ENCODE measurements at regions not wholly inside any gene's neighbourhood (a gene's known extent, or its start where the extent isn't known, plus 50 kb on each side); places are given as distances from the start of the nearest gene placed in this dataset.

DNA sequence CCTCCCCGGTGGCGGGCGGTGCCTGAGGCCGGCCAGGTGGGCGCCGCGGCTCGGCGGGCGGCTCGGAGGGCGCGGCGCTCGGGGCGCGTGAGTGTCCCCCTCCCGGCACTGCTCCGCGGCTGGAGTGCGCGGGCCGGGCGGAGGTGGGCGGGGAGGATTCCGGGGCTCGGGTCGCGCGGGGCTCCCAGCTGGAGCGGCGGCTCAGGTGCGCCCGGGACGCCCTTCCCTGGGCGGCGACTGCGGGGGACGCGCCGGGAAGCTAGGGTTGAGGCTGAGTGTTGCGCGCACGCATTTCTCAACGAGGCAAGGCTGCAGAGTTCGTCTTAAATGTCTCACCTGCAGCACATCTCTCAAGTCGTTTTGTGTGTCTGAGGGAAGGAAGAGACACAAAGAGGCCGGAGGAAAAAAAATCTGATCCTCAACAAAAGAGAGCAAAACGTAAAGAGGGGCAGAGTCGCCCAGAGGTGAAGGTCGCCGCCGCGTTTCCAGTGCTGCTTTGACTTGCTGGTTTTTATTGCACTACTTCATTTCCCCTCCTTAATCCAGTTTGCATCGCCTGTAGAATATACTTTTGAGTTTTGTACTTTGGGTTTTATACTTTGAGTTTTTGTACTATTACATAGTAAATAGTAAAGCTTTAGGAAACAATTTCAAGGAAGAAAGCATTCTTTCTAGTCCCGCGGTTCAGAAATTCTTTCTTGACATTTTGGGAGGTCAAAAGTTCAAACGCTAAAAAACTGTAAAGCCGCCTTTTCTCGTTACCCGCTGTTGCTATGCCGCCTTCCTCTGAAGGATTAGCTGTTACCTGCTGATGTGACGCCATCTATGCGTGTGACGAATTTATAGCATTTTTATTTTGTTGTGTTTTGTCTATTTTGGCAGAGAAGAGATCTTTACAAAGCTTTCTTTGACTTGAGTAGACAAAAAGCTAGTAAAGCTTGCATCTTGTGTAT lies 106.5 kb upstream of the STOX2 start:
- no peak overlapping the region for H3K9ac ChIP-seq
- peak overlapping the region; percentile 83 for H3K4me2 ChIP-seq
- Mint-ChIP-seq H3K4me3 (peak overlapping the region; percentile 87), H3K36me3 (peaks cover 5% of the 10 kb centered on the region), H3K27me3 (ENCODE audit: insufficient read depth, low read depth) (peaks cover 44% of the 10 kb centered on the region), H3K27ac (no peak overlapping the region), H3K4me1 (peaks cover 27% of the 10 kb centered on the region), H3K9me3 (peaks cover 18% of the 10 kb centered on the region)
- peak; percentile 67 for DNase-seq (ENCODE audit: low spot score)
- peaks cover 19% of the 10 kb centered on the region for H4K20me1 ChIP-seq (ENCODE audit: low read depth)
- H3K4me1 ChIP-seq: peaks cover 9% of the 10 kb centered on the region
- TF ChIP-seq EZH2 (IDR thresholded peaks at IDR 0.05): peak; percentile 36
- TF ChIP-seq EZH2phosphoT487 (IDR thresholded peaks at IDR 0.05): peak; percentile 70
- TF ChIP-seq, protein P1, sequence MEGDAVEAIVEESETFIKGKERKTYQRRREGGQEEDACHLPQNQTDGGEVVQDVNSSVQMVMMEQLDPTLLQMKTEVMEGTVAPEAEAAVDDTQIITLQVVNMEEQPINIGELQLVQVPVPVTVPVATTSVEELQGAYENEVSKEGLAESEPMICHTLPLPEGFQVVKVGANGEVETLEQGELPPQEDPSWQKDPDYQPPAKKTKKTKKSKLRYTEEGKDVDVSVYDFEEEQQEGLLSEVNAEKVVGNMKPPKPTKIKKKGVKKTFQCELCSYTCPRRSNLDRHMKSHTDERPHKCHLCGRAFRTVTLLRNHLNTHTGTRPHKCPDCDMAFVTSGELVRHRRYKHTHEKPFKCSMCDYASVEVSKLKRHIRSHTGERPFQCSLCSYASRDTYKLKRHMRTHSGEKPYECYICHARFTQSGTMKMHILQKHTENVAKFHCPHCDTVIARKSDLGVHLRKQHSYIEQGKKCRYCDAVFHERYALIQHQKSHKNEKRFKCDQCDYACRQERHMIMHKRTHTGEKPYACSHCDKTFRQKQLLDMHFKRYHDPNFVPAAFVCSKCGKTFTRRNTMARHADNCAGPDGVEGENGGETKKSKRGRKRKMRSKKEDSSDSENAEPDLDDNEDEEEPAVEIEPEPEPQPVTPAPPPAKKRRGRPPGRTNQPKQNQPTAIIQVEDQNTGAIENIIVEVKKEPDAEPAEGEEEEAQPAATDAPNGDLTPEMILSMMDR (IDR thresholded peaks at IDR 0.05): no peak
- no peaks in the 10 kb centered on the region for H3K79me2 ChIP-seq (ENCODE audit: low read depth)
- H2AFZ ChIP-seq (replicated peaks): no peak overlapping the region
- H3K27ac ChIP-seq: no peak overlapping the region
- peaks cover 8% of the 10 kb centered on the region for H3F3A ChIP-seq (ENCODE audit: low read depth)
- peaks cover 82% of the 10 kb centered on the region for H3K27me3 ChIP-seq
- H3K4me3 ChIP-seq: peak overlapping the region; percentile 52
- no peaks in the 10 kb centered on the region for H3K36me3 ChIP-seq
- H3K9me3 ChIP-seq (ENCODE audit: low read depth): no peaks in the 10 kb centered on the region

DNA sequence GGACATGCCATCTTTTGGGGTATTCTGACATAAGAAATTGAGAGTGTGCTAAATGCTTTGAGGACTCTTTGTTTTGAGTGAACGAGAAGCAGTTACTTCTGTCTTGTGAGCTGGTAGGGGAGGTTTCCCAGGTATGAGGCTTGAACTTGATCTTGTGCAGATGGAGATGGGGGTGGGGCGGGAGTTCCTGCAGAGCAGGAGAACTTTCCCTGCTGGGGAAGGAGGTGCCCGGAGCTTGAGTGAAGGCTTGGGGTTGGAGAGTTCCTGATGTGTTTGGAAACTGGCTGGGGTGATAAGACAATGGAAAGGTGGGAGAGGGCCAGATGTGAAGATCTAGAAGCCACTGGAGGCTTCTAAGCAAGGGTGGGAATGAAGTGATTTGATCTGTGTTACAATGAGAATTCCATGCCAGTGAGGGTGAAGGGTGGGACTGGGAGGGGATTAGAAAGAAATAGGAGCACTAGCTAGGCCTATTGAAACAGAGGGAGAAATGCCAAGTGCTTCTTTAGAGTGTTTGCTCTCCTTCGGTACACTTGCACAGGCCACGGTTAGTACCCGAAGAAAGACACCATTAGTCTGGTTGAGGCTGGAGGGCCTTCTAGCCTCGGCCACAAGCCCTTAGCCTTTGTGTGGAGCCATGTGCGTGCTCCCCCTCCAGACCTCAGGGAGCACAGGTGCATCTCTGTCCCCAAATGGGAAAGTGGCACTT lies 103.5 kb upstream of the STOX2 start:
- Histone ChIP-seq H3K36me3 (no peaks in the 10 kb centered on the region), H2AFZ (replicated peaks) (no peak overlapping the region), H3K4me3 (no peak overlapping the region), H4K20me1 (ENCODE audit: low read depth) (peaks cover 19% of the 10 kb centered on the region), H3K9me3 (ENCODE audit: low read depth) (no peaks in the 10 kb centered on the region), H3K9ac (no peak overlapping the region), H3K27me3 (peaks cover 58% of the 10 kb centered on the region), H3K4me1 (peaks cover 9% of the 10 kb centered on the region), H3K27ac (no peak overlapping the region), H3K79me2 (ENCODE audit: low read depth) (no peaks in the 10 kb centered on the region), H3F3A (ENCODE audit: low read depth) (peaks cover 8% of the 10 kb centered on the region), H3K4me2 (no peak overlapping the region)
- TF ChIP-seq, protein P1 (IDR thresholded peaks at IDR 0.05): no peak
- TF ChIP-seq EZH2 (IDR thresholded peaks at IDR 0.05) (no peak), EZH2phosphoT487 (IDR thresholded peaks at IDR 0.05) (no peak)
- H3K27ac Mint-ChIP-seq: no peak overlapping the region
- peaks cover 3% of the 10 kb centered on the region for H3K9me3 Mint-ChIP-seq
- no peak for DNase-seq (ENCODE audit: low spot score)
- peaks cover 2% of the 10 kb centered on the region for H3K36me3 Mint-ChIP-seq
- H3K27me3 Mint-ChIP-seq (ENCODE audit: insufficient read depth, low read depth): peaks cover 34% of the 10 kb centered on the region
- peaks cover 27% of the 10 kb centered on the region for H3K4me1 Mint-ChIP-seq
- H3K4me3 Mint-ChIP-seq: no peak overlapping the region

DNA sequence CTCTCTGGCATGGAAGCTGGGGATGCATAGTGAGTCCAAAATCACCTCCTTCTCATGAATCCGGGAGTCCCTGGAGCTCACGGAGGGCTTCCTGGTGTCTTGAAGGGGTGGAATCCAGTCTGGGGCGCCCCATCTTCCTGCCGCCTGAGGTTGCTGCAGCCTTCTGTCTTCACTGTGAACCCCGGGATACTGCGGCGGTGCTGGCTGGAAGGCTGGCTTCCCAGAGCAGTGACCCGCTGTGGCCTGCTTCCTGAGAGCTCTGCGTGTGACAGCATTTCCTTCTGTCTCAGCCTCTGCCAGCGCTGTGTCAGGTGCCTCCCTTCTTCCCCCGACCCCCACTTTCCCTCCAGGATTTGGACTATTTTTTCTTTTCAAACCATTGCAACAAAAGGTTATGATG lies 98.8 kb upstream of the STOX2 start:
- no peak overlapping the region for H3K4me3 Mint-ChIP-seq

More for the DNA sequence above, 98.8 kb upstream of the STOX2 start:
- TF ChIP-seq EZH2 (IDR thresholded peaks at IDR 0.05) (no peak), EZH2phosphoT487 (IDR thresholded peaks at IDR 0.05) (no peak)
- TF ChIP-seq, protein P1 (IDR thresholded peaks at IDR 0.05): no peak
- no peak overlapping the region for H2AFZ ChIP-seq (replicated peaks)
- no peak overlapping the region for H3K27ac ChIP-seq
- no peak overlapping the region for H3K4me2 ChIP-seq
- H3K9me3 ChIP-seq (ENCODE audit: low read depth): no peaks in the 10 kb centered on the region
- peak overlapping the region; percentile 70 for H3K27ac Mint-ChIP-seq
- peaks cover 10% of the 10 kb centered on the region for H3F3A ChIP-seq (ENCODE audit: low read depth)
- no peak for DNase-seq (ENCODE audit: low spot score)
- H3K27me3 ChIP-seq: peaks cover 11% of the 10 kb centered on the region
- no peak overlapping the region for H3K4me3 ChIP-seq
- peaks cover 8% of the 10 kb centered on the region for H3K4me1 ChIP-seq
- peaks cover 8% of the 10 kb centered on the region for H3K27me3 Mint-ChIP-seq (ENCODE audit: insufficient read depth, low read depth)
- H4K20me1 ChIP-seq (ENCODE audit: low read depth): no peaks in the 10 kb centered on the region
- H3K36me3 Mint-ChIP-seq: no peaks in the 10 kb centered on the region
- no peaks in the 10 kb centered on the region for H3K36me3 ChIP-seq
- no peaks in the 10 kb centered on the region for H3K79me2 ChIP-seq (ENCODE audit: low read depth)
- peaks cover 10% of the 10 kb centered on the region for H3K4me1 Mint-ChIP-seq
- no peak overlapping the region for H3K9ac ChIP-seq
- no peaks in the 10 kb centered on the region for H3K9me3 Mint-ChIP-seq
